Fibroblast of pulmonary artery (primary cell): ENCODE measurements at regions not wholly inside any gene's neighbourhood (a gene's known extent, or its start where the extent isn't known, plus 50 kb on each side); places are given as distances from the start of the nearest gene placed in this dataset.

ENCODE experiments used
- DNase-seq: peaks from one replicate; pipeline ENCODE4 v3.0.0-alpha.2; 2010; ENCODE audit warnings: low read depth
- H3K4me3 ChIP-seq: replicated peaks from 2 replicates; pipeline ENCODE4 v1.5.1; 2011; ENCODE audit warnings: low read depth, mild to moderate bottlenecking, control low read depth, low read length, moderate library complexity
- CTCF ChIP-seq: IDR thresholded peaks from 2 replicates; pipeline ENCODE4 v1.5.1; 2011; ENCODE audit warnings: mild to moderate bottlenecking, control low read depth, low read length, inconsistent platforms; ENCODE audit errors: missing control alignments

- DNase-seq = no peak
- H3K4me3 ChIP-seq = no peak overlapping the region
- TF ChIP-seq CTCF = no peak
Measured at GRCh38 chr2:173435574-173435973, 80.9 kb downstream of the CDCA7 start.

- no peak for DNase-seq
- TF ChIP-seq CTCF = no peak
- no peak overlapping the region for H3K4me3 ChIP-seq
Measured at GRCh38 chr2:173436088-173436487, 81.4 kb downstream of the CDCA7 start.

DNA sequence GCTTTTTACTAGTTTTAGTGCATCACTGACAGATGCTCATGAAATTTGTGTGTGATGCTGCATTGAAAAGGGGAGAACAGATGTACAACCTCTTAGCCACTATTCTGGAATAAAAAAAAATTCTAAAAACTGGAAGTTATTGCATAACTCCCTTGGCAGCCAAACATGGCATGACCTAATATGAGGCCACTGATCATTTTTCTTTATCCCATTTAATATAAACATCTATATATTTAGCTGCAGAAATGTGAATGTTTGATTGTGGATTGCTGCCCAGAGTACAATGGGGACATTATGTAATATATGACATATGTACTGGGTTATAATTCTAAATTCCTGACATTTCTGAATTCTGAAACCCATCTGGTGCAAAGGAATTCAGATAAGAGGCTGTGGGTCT, 86.5 kb downstream of the CDCA7 start:
- H3K4me3 ChIP-seq = no peak overlapping the region
- TF ChIP-seq CTCF = no peak
- DNase-seq = peak; percentile 53

GRCh38 chr2:173442542-173442941, 87.9 kb downstream of the CDCA7 start:
- TF ChIP-seq CTCF = no peak
- no peak overlapping the region for H3K4me3 ChIP-seq
- DNase-seq = no peak

DNA sequence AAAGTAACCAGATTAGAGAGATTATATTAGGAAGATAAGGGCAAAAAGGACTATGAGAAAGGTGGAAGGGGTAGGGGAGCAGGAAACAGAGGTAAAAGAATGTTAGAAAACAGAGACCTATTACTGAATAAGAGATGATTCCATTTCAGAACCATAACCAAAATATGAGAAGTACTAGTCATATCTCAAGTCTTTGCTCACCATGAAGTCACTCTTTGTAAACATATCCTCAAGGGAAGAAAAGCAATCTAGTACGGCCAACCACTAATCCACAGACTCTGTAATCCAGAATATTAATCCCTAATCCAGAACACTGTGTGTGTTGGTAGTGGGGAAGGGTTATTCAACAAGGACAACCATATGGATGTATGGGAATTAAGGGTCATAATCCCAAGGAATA, 92.0 kb downstream of the CDCA7 start:
- TF ChIP-seq CTCF = no peak
- no peak overlapping the region for H3K4me3 ChIP-seq
- no peak for DNase-seq

DNA sequence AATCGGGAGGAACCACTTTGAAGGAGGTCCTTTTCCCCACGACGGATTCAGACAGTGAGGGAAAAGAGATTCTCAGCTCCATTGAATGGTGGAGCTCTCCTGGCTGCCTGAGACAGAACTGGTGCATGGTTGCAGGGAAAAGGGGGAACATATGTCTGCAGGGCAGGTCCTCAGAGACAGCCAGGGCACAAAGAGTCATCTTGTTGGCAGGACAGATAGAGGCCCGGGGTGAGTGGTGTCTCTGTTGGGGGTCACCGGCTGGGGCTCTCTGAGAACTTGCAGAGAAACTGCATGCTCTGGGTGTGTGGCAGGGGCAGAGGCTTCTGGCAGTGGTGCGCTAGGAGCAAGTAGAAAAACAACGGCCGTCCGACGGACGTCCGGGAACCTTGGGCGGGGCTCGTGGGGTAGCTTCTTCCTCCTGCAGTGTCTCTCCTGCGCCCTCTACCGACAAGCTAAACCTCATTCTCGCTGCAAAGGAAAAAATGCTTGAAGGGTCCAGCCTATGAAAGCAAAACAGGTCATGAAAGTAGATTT, 94.3 kb downstream of the CDCA7 start:
- peak; percentile 86 for DNase-seq
- H3K4me3 ChIP-seq = peak overlapping the region; percentile 41
- peak; percentile 83 for TF ChIP-seq CTCF

- no peak overlapping the region for H3K4me3 ChIP-seq
- TF ChIP-seq CTCF = no peak
- DNase-seq = no peak
Measured at GRCh38 chr2:173451118-173451517, 96.4 kb downstream of the CDCA7 start.
